Thyroid gland (tissue), 4 donors: ENCODE measurements at regions not wholly inside any gene's neighbourhood (a gene's known extent, or its start where the extent isn't known, plus 50 kb on each side); places are given as distances from the start of the nearest gene placed in this dataset.

ENCODE experiments used
- POLR2A ChIP-seq, 2 donors: fragments of 450-650 bp; IDR thresholded peaks; one replicate each; pipeline ENCODE4 v1.6.1; 2017; ENCODE audit warnings: antibody characterized with exemption in 2 of 2, mild to moderate bottlenecking in 2 of 2, moderate library complexity in 1 of 2
- TF ChIP-seq, protein P1 (sequence below), 6 experiments: fragments of 200-600 bp in 3 of 6; fragments of 450-650 bp in 3 of 6; sonication (generic) in 3 of 6; IDR thresholded peaks; one replicate each; pipeline ENCODE4 v1.5.1; 2016 to 2019; ENCODE audit warnings: antibody characterized with exemption in 6 of 6, mild to moderate bottlenecking in 2 of 6, inconsistent platforms in 1 of 6, moderate library complexity in 1 of 6

DNA sequence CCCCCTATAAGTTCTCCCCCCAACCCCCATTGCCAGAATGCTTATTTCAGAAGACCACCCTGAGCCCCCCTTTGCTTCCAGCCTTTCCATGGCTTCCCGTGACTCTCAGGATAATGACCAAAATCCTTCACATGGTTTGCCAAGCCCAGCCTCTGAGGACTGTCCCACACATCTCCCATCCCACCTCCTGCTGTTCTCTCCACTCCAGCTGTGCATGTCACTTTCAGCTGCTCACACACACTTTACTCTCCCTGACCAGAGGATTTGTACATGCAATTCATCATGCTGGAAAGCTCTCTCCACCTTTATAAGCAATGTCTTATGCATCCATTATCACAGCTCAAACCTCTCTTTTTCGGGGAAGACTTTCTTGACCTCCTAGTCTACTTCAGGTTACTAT lies 164.2 kb downstream of the PRL start:
- TF ChIP-seq, protein P1, sequence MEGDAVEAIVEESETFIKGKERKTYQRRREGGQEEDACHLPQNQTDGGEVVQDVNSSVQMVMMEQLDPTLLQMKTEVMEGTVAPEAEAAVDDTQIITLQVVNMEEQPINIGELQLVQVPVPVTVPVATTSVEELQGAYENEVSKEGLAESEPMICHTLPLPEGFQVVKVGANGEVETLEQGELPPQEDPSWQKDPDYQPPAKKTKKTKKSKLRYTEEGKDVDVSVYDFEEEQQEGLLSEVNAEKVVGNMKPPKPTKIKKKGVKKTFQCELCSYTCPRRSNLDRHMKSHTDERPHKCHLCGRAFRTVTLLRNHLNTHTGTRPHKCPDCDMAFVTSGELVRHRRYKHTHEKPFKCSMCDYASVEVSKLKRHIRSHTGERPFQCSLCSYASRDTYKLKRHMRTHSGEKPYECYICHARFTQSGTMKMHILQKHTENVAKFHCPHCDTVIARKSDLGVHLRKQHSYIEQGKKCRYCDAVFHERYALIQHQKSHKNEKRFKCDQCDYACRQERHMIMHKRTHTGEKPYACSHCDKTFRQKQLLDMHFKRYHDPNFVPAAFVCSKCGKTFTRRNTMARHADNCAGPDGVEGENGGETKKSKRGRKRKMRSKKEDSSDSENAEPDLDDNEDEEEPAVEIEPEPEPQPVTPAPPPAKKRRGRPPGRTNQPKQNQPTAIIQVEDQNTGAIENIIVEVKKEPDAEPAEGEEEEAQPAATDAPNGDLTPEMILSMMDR (IDR thresholded peaks at IDR 0.05) = no peak
- TF ChIP-seq POLR2A (IDR thresholded peaks at IDR 0.05) = no peak
